ENCODE measurements at regions not wholly inside any gene's neighbourhood (a gene's known extent, or its start where the extent isn't known, plus 50 kb on each side); places are given as distances from the start of the nearest gene placed in this dataset.

DNA sequence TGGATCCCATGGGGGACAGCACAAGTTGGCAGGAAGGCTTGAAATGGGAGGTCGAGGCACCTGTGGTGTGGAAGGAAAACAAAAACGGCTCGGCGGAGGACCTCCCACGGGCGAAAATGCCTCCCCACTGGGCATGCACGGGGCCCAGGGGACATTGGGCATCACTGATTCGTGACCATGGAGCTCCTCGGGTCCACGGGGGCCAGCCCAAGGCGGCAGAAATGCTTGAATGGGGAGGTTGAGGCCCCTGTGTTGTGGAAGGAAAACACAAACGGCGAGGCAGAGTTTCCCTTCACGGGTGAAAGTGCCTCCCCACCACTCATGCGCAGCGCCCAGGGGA, 376.0 kb downstream of the ALG10 start (continued):
- TF ChIP-seq, protein P1, sequence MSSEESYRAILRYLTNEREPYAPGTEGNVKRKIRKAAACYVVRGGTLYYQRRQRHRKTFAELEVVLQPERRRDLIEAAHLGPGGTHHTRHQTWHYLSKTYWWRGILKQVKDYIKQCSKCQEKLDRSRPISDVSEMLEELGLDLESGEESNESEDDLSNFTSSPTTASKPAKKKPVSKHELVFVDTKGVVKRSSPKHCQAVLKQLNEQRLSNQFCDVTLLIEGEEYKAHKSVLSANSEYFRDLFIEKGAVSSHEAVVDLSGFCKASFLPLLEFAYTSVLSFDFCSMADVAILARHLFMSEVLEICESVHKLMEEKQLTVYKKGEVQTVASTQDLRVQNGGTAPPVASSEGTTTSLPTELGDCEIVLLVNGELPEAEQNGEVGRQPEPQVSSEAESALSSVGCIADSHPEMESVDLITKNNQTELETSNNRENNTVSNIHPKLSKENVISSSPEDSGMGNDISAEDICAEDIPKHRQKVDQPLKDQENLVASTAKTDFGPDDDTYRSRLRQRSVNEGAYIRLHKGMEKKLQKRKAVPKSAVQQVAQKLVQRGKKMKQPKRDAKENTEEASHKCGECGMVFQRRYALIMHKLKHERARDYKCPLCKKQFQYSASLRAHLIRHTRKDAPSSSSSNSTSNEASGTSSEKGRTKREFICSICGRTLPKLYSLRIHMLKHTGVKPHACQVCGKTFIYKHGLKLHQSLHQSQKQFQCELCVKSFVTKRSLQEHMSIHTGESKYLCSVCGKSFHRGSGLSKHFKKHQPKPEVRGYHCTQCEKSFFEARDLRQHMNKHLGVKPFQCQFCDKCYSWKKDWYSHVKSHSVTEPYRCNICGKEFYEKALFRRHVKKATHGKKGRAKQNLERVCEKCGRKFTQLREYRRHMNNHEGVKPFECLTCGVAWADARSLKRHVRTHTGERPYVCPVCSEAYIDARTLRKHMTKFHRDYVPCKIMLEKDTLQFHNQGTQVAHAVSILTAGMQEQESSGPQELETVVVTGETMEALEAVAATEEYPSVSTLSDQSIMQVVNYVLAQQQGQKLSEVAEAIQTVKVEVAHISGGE (CRISPR knock-in tag; IDR thresholded peaks at IDR 0.05) = no peak
- TF ChIP-seq, protein P2, sequence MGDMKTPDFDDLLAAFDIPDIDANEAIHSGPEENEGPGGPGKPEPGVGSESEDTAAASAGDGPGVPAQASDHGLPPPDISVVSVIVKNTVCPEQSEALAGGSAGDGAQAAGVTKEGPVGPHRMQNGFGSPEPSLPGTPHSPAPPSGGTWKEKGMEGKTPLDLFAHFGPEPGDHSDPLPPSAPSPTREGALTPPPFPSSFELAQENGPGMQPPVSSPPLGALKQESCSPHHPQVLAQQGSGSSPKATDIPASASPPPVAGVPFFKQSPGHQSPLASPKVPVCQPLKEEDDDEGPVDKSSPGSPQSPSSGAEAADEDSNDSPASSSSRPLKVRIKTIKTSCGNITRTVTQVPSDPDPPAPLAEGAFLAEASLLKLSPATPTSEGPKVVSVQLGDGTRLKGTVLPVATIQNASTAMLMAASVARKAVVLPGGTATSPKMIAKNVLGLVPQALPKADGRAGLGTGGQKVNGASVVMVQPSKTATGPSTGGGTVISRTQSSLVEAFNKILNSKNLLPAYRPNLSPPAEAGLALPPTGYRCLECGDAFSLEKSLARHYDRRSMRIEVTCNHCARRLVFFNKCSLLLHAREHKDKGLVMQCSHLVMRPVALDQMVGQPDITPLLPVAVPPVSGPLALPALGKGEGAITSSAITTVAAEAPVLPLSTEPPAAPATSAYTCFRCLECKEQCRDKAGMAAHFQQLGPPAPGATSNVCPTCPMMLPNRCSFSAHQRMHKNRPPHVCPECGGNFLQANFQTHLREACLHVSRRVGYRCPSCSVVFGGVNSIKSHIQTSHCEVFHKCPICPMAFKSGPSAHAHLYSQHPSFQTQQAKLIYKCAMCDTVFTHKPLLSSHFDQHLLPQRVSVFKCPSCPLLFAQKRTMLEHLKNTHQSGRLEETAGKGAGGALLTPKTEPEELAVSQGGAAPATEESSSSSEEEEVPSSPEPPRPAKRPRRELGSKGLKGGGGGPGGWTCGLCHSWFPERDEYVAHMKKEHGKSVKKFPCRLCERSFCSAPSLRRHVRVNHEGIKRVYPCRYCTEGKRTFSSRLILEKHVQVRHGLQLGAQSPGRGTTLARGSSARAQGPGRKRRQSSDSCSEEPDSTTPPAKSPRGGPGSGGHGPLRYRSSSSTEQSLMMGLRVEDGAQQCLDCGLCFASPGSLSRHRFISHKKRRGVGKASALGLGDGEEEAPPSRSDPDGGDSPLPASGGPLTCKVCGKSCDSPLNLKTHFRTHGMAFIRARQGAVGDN (IDR thresholded peaks at IDR 0.05) = no peak
- TF ChIP-seq, protein P3, sequence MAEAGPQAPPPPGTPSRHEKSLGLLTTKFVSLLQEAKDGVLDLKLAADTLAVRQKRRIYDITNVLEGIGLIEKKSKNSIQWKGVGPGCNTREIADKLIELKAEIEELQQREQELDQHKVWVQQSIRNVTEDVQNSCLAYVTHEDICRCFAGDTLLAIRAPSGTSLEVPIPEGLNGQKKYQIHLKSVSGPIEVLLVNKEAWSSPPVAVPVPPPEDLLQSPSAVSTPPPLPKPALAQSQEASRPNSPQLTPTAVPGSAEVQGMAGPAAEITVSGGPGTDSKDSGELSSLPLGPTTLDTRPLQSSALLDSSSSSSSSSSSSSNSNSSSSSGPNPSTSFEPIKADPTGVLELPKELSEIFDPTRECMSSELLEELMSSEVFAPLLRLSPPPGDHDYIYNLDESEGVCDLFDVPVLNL (IDR thresholded peaks at IDR 0.05; ENCODE audit: low read depth, low read length) = no peak
- TF ChIP-seq JUNB (IDR thresholded peaks at IDR 0.05) (no peak), IKZF1 (conservative IDR thresholded peaks at IDR 0.05) (no peak), POU2F2 (IDR thresholded peaks at IDR 0.05; ENCODE audit: borderline replicate concordance, low read depth, low read length) (no peak)
- TF ChIP-seq, protein P4, sequence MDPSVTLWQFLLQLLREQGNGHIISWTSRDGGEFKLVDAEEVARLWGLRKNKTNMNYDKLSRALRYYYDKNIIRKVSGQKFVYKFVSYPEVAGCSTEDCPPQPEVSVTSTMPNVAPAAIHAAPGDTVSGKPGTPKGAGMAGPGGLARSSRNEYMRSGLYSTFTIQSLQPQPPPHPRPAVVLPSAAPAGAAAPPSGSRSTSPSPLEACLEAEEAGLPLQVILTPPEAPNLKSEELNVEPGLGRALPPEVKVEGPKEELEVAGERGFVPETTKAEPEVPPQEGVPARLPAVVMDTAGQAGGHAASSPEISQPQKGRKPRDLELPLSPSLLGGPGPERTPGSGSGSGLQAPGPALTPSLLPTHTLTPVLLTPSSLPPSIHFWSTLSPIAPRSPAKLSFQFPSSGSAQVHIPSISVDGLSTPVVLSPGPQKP (IDR thresholded peaks at IDR 0.05; ENCODE audit: low read depth, low read length) = no peak
